ENCODE measurements at regions not wholly inside any gene's neighbourhood (a gene's known extent, or its start where the extent isn't known, plus 50 kb on each side); places are given as distances from the start of the nearest gene placed in this dataset.

- Histone ChIP-seq H3K27me3 (replicated peaks in 1 of 4; ENCODE audit: control insufficient read depth in 3 of 4, extremely low read depth in 1 of 4, insufficient read depth in 3 of 4, low read length in 3 of 4) (no peaks in the 10 kb centered on the region), H3K23me2 (ENCODE audit: low read depth, low read length) (no peaks in the 10 kb centered on the region; the same call in 1 of the 2 replicates), H4K20me1 (replicated peaks in 1 of 2; ENCODE audit: control insufficient read depth in 1 of 2, insufficient read depth in 2 of 2, low read length in 2 of 2) (no peaks in the 10 kb centered on the region), H3K36me3 (ENCODE audit: control insufficient read depth in 2 of 4, insufficient read depth in 4 of 4, low read length in 3 of 4) (no peaks in the 10 kb centered on the region), H3K79me1 (ENCODE audit: low read depth, low read length) (no peaks in the 10 kb centered on the region), H3K4me1 (replicated peaks in 1 of 4; ENCODE audit: control insufficient read depth in 3 of 4, insufficient read depth in 4 of 4, low read length in 3 of 4) (no peaks in the 10 kb centered on the region), H3K79me2 (ENCODE audit: control insufficient read depth in 1 of 2, insufficient read depth in 2 of 2, low read length in 2 of 2) (no peaks in the 10 kb centered on the region), H2BK15ac (ENCODE audit: low read length) (no peak overlapping the region), H2BK12ac (ENCODE audit: low read depth, low read length) (no peak overlapping the region), H2BK20ac (ENCODE audit: low read length) (no peak overlapping the region), H3K4me3 (ENCODE audit: extremely low read depth in 1 of 4, insufficient read depth in 2 of 4, low read depth in 3 of 4, low read length in 4 of 4) (no peak overlapping the region), H3K4me2 (ENCODE audit: insufficient read depth in 1 of 2, low read depth in 2 of 2, low read length in 2 of 2) (no peak overlapping the region), H3K23ac (ENCODE audit: insufficient read length) (no peak overlapping the region), H4K91ac (replicated peaks; ENCODE audit: insufficient read length, low read length) (no peak overlapping the region), H3K9me3 (ENCODE audit: insufficient read depth in 2 of 2, low read depth in 1 of 2, low read length in 1 of 2) (peaks cover 0 to 16% of the 10 kb centered on the region in 2 experiments; a peak in 3 of 4 replicates), H4K8ac (ENCODE audit: extremely low read depth, insufficient read depth, low read length) (no peak overlapping the region), H3K18ac (ENCODE audit: extremely low read depth, low read length) (no peak overlapping the region), H2BK5ac (ENCODE audit: low read depth, low read length) (no peak overlapping the region), H4K5ac (ENCODE audit: insufficient read length, low read depth, low read length) (no peak overlapping the region), H3K27ac (ENCODE audit: low read depth, low read length) (no peak overlapping the region), H2BK120ac (replicated peaks; ENCODE audit: low read depth, low read length) (no peak overlapping the region), H3K9ac (replicated peaks in 1 of 4; ENCODE audit: extremely low read depth in 1 of 4, low read depth in 3 of 4, low read length in 3 of 4) (no peak overlapping the region), H3K56ac (replicated peaks; ENCODE audit: insufficient read length, low read depth, low read length) (no peak overlapping the region), H3K14ac (ENCODE audit: insufficient read length) (no peak overlapping the region), H3K4ac (replicated peaks; ENCODE audit: insufficient read length, low read depth, low read length) (no peak overlapping the region), H2AFZ (ENCODE audit: low read length) (0 out of 2 replicates have a peak overlapping the region, but pooled peaks have one; percentile 31), H2AK5ac (ENCODE audit: low read depth, low read length) (no peak overlapping the region)
- POLR2A ChIA-PET (ENCODE audit: partially characterized antibody) = no interaction called here
- WGBS, 2 experiments (ENCODE audit: extremely low coverage in 1 of 2, insufficient coverage in 1 of 2, insufficient read length in 1 of 2, insufficient replicate concordance in 2 of 2, low coverage in 1 of 2, low lambda C conversion rate in 2 of 2, missing lambda C conversion rate in 1 of 2) = 94% methylated on average over 3 of the region's 3 CpGs; no CpG with 5 or more reads in 1 of the 2 experiments
- CTCF ChIA-PET (ENCODE audit: partially characterized antibody) = interaction anchor here (1.4 kb wide), 1 partner anchor 10 kb away, joined by 10 read pairs; no protein-coding TSS in a partner anchor
- no peak for DNase-seq (ENCODE audit: low read depth in 1 of 2, low spot score in 2 of 2)
- no peak for FAIRE-seq
- TF ChIP-seq USF2 (IDR thresholded peaks at IDR 0.05; ENCODE audit: low read length) (no peak), CHD2 (IDR thresholded peaks at IDR 0.05; ENCODE audit: low read length) (no peak), RBBP5 (IDR thresholded peaks at IDR 0.05; ENCODE audit: borderline replicate concordance, low read depth, low read length) (no peak), SIRT6 (IDR thresholded peaks at IDR 0.05; ENCODE audit: low read length) (no peak), EP300 (IDR thresholded peaks at IDR 0.05; ENCODE audit: borderline replicate concordance in 1 of 2, low read depth in 2 of 2, low read length in 2 of 2) (no peak), CTBP2 (IDR thresholded peaks at IDR 0.05; ENCODE audit: borderline replicate concordance, insufficient read depth, insufficient read length, low read length) (no peak), KDM4A (IDR thresholded peaks at IDR 0.05; ENCODE audit: low read depth, low read length, severe bottlenecking) (no peak), BCL11A (IDR thresholded peaks at IDR 0.05; ENCODE audit: low read depth in 2 of 2, low read length in 2 of 2) (no peak), ASH2L (IDR thresholded peaks at IDR 0.05; ENCODE audit: low read length) (no peak), TAF1 (IDR thresholded peaks at IDR 0.05; ENCODE audit: low read depth, low read length) (no peak), SP4 (IDR thresholded peaks at IDR 0.05; ENCODE audit: low read length) (no peak), HDAC6 (IDR thresholded peaks at IDR 0.05; ENCODE audit: low read depth, low read length) (no peak), MAFK (IDR thresholded peaks at IDR 0.05; ENCODE audit: low read depth, low read length) (no peak), HDAC2 (IDR thresholded peaks at IDR 0.05; ENCODE audit: borderline replicate concordance in 1 of 2, low read depth in 2 of 2, low read length in 2 of 2) (no peak)
Measured at GRCh38 chr5:136676685-136677084, 311.3 kb upstream of the TRPC7 start.

Measured in H1 (cell line).